ENCODE measurements at regions not wholly inside any gene's neighbourhood (a gene's known extent, or its start where the extent isn't known, plus 50 kb on each side); places are given as distances from the start of the nearest gene placed in this dataset.

- Histone ChIP-seq H2AFZ (ENCODE audit: low read depth) (no peak overlapping the region), H3K4me3 (IDR thresholded peaks at IDR 0.05; ENCODE audit: insufficient read depth, low read depth, low read length) (no peak overlapping the region), H4K20me1 (ENCODE audit: insufficient read depth) (no peaks in the 10 kb centered on the region), H3K79me2 (ENCODE audit: insufficient read depth, low read depth) (no peaks in the 10 kb centered on the region), H3K4me2 (peak overlapping the region; percentile 62; the same call in 1 of the 2 replicates), H3K4me1 (ENCODE audit: low read depth, poor library complexity, severe bottlenecking) (peaks cover 90% of the 10 kb centered on the region), H3K9ac (no peak overlapping the region), H3K36me3 (ENCODE audit: insufficient read depth) (no peaks in the 10 kb centered on the region), H3K27me3 (ENCODE audit: insufficient read depth, low read depth) (no peaks in the 10 kb centered on the region), H3K27ac (no peak overlapping the region)
- no peak for TF ChIP-seq CTCF (conservative IDR thresholded peaks at IDR 0.05; ENCODE audit: low read depth, low read length)
Measured at GRCh38 chr1:9422911-9423505, 116.3 kb upstream of the SLC25A33 start.

GRCh38 chr1:9424261-9424660, 115.0 kb upstream of the SLC25A33 start:
- H3K27ac ChIP-seq, result peak overlapping the region; percentile 90
- H3K79me2 ChIP-seq (ENCODE audit: insufficient read depth, low read depth), result no peaks in the 10 kb centered on the region
- no peak overlapping the region for H3K4me3 ChIP-seq (IDR thresholded peaks at IDR 0.05; ENCODE audit: insufficient read depth, low read depth, low read length)
- H4K20me1 ChIP-seq (ENCODE audit: insufficient read depth), result no peaks in the 10 kb centered on the region
- H3K4me1 ChIP-seq (ENCODE audit: low read depth, poor library complexity, severe bottlenecking), result peaks cover 84% of the 10 kb centered on the region
- no peaks in the 10 kb centered on the region for H3K27me3 ChIP-seq (ENCODE audit: insufficient read depth, low read depth)
- no peaks in the 10 kb centered on the region for H3K36me3 ChIP-seq (ENCODE audit: insufficient read depth)
- peak overlapping the region; percentile 87 for H3K4me2 ChIP-seq
- H3K9ac ChIP-seq, result peak overlapping the region; percentile 3; the same call in 1 of the 2 replicates
- no peak overlapping the region for H2AFZ ChIP-seq (ENCODE audit: low read depth)
- TF ChIP-seq CTCF (conservative IDR thresholded peaks at IDR 0.05; ENCODE audit: low read depth, low read length), result no peak

GRCh38 chr1:9425859-9426258, 113.4 kb upstream of the SLC25A33 start:
- Histone ChIP-seq H4K20me1 (ENCODE audit: insufficient read depth) (no peaks in the 10 kb centered on the region), H3K36me3 (ENCODE audit: insufficient read depth) (no peaks in the 10 kb centered on the region), H3K4me2 (peak overlapping the region; percentile 87), H3K79me2 (ENCODE audit: insufficient read depth, low read depth) (no peaks in the 10 kb centered on the region), H3K9ac (peak overlapping the region; percentile 44; the same call in 1 of the 2 replicates), H3K4me3 (IDR thresholded peaks at IDR 0.05; ENCODE audit: insufficient read depth, low read depth, low read length) (no peak overlapping the region), H3K27me3 (ENCODE audit: insufficient read depth, low read depth) (no peaks in the 10 kb centered on the region), H3K4me1 (ENCODE audit: low read depth, poor library complexity, severe bottlenecking) (peaks cover 74% of the 10 kb centered on the region), H3K27ac (peak overlapping the region; percentile 90), H2AFZ (ENCODE audit: low read depth) (peak overlapping the region; percentile 41; the same call in 1 of the 2 replicates)
- TF ChIP-seq CTCF (conservative IDR thresholded peaks at IDR 0.05; ENCODE audit: low read depth, low read length), result no peak

GRCh38 chr1:9426291-9426711, 113.0 kb upstream of the SLC25A33 start:
- Histone ChIP-seq H3K27ac (peak overlapping the region; percentile 90), H3K4me1 (ENCODE audit: low read depth, poor library complexity, severe bottlenecking) (peaks cover 70% of the 10 kb centered on the region), H3K79me2 (ENCODE audit: insufficient read depth, low read depth) (no peaks in the 10 kb centered on the region), H3K9ac (peak overlapping the region; percentile 44), H3K27me3 (ENCODE audit: insufficient read depth, low read depth) (no peaks in the 10 kb centered on the region), H2AFZ (ENCODE audit: low read depth) (peak overlapping the region; percentile 53; the same call in 1 of the 2 replicates), H3K4me2 (peak overlapping the region; percentile 87), H3K36me3 (ENCODE audit: insufficient read depth) (no peaks in the 10 kb centered on the region), H4K20me1 (ENCODE audit: insufficient read depth) (no peaks in the 10 kb centered on the region), H3K4me3 (IDR thresholded peaks at IDR 0.05; ENCODE audit: insufficient read depth, low read depth, low read length) (no peak overlapping the region)
- no peak for TF ChIP-seq CTCF (conservative IDR thresholded peaks at IDR 0.05; ENCODE audit: low read depth, low read length)

Measured in KMS-11 (cell line).